GM23338 (cell line): ENCODE measurements at regions not wholly inside any gene's neighbourhood (a gene's known extent, or its start where the extent isn't known, plus 50 kb on each side); places are given as distances from the start of the nearest gene placed in this dataset.

Source experiments
- ATAC-seq: fragments of 200-7000 bp; cut with Tn5 transposase; 3 replicates; pipeline ENCODE4 v1.9.1; 2020
- DNase-seq: peaks from one replicate; pipeline ENCODE4 v3.0.0-alpha.2; 2015; ENCODE audit warnings: low spot score
- H2AFZ ChIP-seq: fragments of 200-600 bp; sonication (generic); 2 replicates; pipeline ENCODE4 v1.8.0; 2016; ENCODE audit warnings: antibody characterized with exemption, mild to moderate bottlenecking, moderate library complexity
- H3F3A ChIP-seq: fragments of 200-600 bp; sonication (generic); replicated peaks from 2 replicates; pipeline ENCODE4 v1.8.0; 2017; ENCODE audit warnings: antibody characterized with exemption, mixed run types, low read depth
- H3K27ac ChIP-seq: fragments of 200-600 bp; sonication (generic); 2 replicates; pipeline ENCODE4 v1.6.1; 2016; ENCODE audit warnings: low read depth
- H3K27me3 ChIP-seq: fragments of 200-600 bp; sonication (generic); 2 replicates; pipeline ENCODE4 v1.8.0; 2016; ENCODE audit warnings: mild to moderate bottlenecking, mixed run types, moderate library complexity; ENCODE audit not compliant: insufficient read depth
- H3K36me3 ChIP-seq: fragments of 200-600 bp; sonication (generic); 2 replicates; pipeline ENCODE4 v1.8.0; 2016; ENCODE audit warnings: mild to moderate bottlenecking; ENCODE audit not compliant: insufficient read depth
- H3K4me1 ChIP-seq: fragments of 200-600 bp; sonication (generic); 2 replicates; pipeline ENCODE4 v1.8.0; 2016; ENCODE audit warnings: mild to moderate bottlenecking, moderate library complexity; ENCODE audit not compliant: insufficient read depth
- H3K4me2 ChIP-seq: fragments of 200-600 bp; sonication (generic); 2 replicates; pipeline ENCODE4 v1.7.1; 2017; ENCODE audit warnings: mixed run types
- H3K4me3 ChIP-seq: fragments of 200-600 bp; sonication (generic); 2 replicates; pipeline ENCODE4 v1.6.1; 2016; ENCODE audit warnings: mixed run types
- H3K79me2 ChIP-seq: fragments of 200-600 bp; sonication (generic); replicated peaks from 2 replicates; pipeline ENCODE4 v1.8.0; 2017; ENCODE audit warnings: mild to moderate bottlenecking; ENCODE audit not compliant: insufficient read depth
- H3K9me2 ChIP-seq: fragments of 200-600 bp; sonication (generic); 2 replicates; pipeline ENCODE4 v1.8.0; 2017; ENCODE audit not compliant: insufficient read depth
- H4K20me1 ChIP-seq: fragments of 200-600 bp; sonication (generic); replicated peaks from 2 replicates; pipeline ENCODE4 v1.8.0; 2017; ENCODE audit warnings: mild to moderate bottlenecking; ENCODE audit not compliant: insufficient read depth
- H3K27ac Mint-ChIP-seq: 2 replicates; pipeline ENCODE4 v1.8.0; 2020; ENCODE audit warnings: inconsistent platforms, mild to moderate bottlenecking, moderate library complexity, mixed read lengths
- H3K27me3 Mint-ChIP-seq: 3 replicates; pipeline ENCODE4 v1.8.0; 2022; ENCODE audit warnings: low read depth, mild to moderate bottlenecking, moderate library complexity, mixed read lengths, inconsistent platforms; ENCODE audit not compliant: insufficient read depth, poor library complexity
- H3K36me3 Mint-ChIP-seq: 3 replicates; pipeline ENCODE4 v1.8.0; 2021; ENCODE audit warnings: low read depth, mild to moderate bottlenecking, inconsistent platforms, moderate library complexity, mixed read lengths
- H3K4me1 Mint-ChIP-seq: 3 replicates; pipeline ENCODE4 v1.8.0; 2020; ENCODE audit warnings: mild to moderate bottlenecking, inconsistent platforms, mixed read lengths
- H3K4me3 Mint-ChIP-seq: 3 replicates; pipeline ENCODE4 v1.8.0; 2021; ENCODE audit warnings: moderate library complexity, mild to moderate bottlenecking, inconsistent platforms, mixed read lengths
- H3K9me3 Mint-ChIP-seq: 3 replicates; pipeline ENCODE4 v1.8.0; 2020; ENCODE audit warnings: moderate library complexity, mild to moderate bottlenecking, inconsistent platforms, mixed read lengths
- CREB1 ChIP-seq: fragments of 250-450 bp; sonication (Bioruptor Pico); IDR thresholded peaks from 2 replicates; pipeline ENCODE4 v1.5.0; 2020; ENCODE audit warnings: low read depth, mild to moderate bottlenecking, moderate library complexity
- EZH2 ChIP-seq: fragments of 200-600 bp; sonication (generic); IDR thresholded peaks from one replicate; pipeline ENCODE4 v1.8.0; 2017; ENCODE audit warnings: antibody characterized with exemption, mild to moderate bottlenecking, low read depth; ENCODE audit not compliant: unreplicated experiment
- EZH2phosphoT487 ChIP-seq: fragments of 200-600 bp; sonication (generic); IDR thresholded peaks from one replicate; pipeline ENCODE4 v1.8.1; 2018; ENCODE audit warnings: antibody characterized with exemption; ENCODE audit not compliant: unreplicated experiment
- JUNB ChIP-seq: IDR thresholded peaks from one replicate; pipeline ENCODE4 v1.6.1; 2016; ENCODE audit warnings: antibody characterized with exemption; ENCODE audit not compliant: unreplicated experiment
- NANOG ChIP-seq: IDR thresholded peaks from 2 replicates; pipeline ENCODE4 v1.6.1; 2016; ENCODE audit warnings: antibody characterized with exemption, borderline replicate concordance
- POLR2AphosphoS5 ChIP-seq: IDR thresholded peaks from 2 replicates; pipeline ENCODE4 v1.6.1; 2016; ENCODE audit warnings: antibody characterized with exemption, low read depth
- STAT1 ChIP-seq: IDR thresholded peaks from one replicate; pipeline ENCODE4 v1.6.1; 2016; ENCODE audit warnings: antibody characterized with exemption; ENCODE audit not compliant: unreplicated experiment
- ZNF114 ChIP-seq: fragments of 250-450 bp; sonication (Bioruptor Pico); IDR thresholded peaks from 2 replicates; pipeline ENCODE4 v1.5.0; 2020; ENCODE audit warnings: mild to moderate bottlenecking, moderate library complexity
- ZNF331 ChIP-seq: fragments of 250-450 bp; sonication (Bioruptor Pico); IDR thresholded peaks from 2 replicates; pipeline ENCODE4 v1.5.0; 2020; ENCODE audit warnings: low read depth, mild to moderate bottlenecking, moderate library complexity
- ZNF462 ChIP-seq: fragments of 250-450 bp; sonication (Bioruptor Pico); IDR thresholded peaks from 2 replicates; pipeline ENCODE4 v1.5.0; 2020; ENCODE audit warnings: mild to moderate bottlenecking, moderate library complexity
- TF ChIP-seq, protein P1 (sequence below): IDR thresholded peaks from one replicate; pipeline ENCODE4 v1.6.1; 2018; ENCODE audit warnings: antibody characterized with exemption; ENCODE audit not compliant: unreplicated experiment
- TF ChIP-seq, protein P2 (sequence below): IDR thresholded peaks from 2 replicates; pipeline ENCODE4 v1.6.1; 2016; ENCODE audit warnings: antibody characterized with exemption

DNA sequence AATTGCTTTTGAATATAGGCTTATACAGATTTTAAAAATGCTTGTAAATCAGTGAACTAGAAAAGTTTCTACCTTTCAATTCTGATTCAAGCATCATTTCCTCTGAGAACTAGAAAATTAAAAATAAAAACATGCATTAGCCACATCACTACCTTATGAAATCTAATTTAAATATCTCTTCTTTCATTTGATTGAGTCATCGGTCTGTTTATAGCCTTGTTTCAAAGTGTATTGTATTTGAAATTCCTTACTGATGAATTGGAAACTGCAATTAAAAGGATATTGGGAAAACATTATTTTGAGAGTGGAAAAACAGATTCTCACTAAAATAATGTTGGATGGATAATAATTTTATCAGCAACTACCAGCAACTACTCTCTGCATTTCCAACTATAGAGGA, 717.7 kb upstream of the FAM98A start (continued):
- TF ChIP-seq, protein P1, sequence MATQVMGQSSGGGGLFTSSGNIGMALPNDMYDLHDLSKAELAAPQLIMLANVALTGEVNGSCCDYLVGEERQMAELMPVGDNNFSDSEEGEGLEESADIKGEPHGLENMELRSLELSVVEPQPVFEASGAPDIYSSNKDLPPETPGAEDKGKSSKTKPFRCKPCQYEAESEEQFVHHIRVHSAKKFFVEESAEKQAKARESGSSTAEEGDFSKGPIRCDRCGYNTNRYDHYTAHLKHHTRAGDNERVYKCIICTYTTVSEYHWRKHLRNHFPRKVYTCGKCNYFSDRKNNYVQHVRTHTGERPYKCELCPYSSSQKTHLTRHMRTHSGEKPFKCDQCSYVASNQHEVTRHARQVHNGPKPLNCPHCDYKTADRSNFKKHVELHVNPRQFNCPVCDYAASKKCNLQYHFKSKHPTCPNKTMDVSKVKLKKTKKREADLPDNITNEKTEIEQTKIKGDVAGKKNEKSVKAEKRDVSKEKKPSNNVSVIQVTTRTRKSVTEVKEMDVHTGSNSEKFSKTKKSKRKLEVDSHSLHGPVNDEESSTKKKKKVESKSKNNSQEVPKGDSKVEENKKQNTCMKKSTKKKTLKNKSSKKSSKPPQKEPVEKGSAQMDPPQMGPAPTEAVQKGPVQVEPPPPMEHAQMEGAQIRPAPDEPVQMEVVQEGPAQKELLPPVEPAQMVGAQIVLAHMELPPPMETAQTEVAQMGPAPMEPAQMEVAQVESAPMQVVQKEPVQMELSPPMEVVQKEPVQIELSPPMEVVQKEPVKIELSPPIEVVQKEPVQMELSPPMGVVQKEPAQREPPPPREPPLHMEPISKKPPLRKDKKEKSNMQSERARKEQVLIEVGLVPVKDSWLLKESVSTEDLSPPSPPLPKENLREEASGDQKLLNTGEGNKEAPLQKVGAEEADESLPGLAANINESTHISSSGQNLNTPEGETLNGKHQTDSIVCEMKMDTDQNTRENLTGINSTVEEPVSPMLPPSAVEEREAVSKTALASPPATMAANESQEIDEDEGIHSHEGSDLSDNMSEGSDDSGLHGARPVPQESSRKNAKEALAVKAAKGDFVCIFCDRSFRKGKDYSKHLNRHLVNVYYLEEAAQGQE = no peak
- TF ChIP-seq POLR2AphosphoS5 = no peak
- TF ChIP-seq STAT1 = no peak
- no peak for TF ChIP-seq EZH2
- TF ChIP-seq EZH2phosphoT487 = no peak
- no peak for TF ChIP-seq CREB1 (CRISPR knock-in tag)
- TF ChIP-seq ZNF331 = no peak
- no peak for TF ChIP-seq ZNF114 (CRISPR knock-in tag)

GRCh38 chr2:34311816-34312215, 712.7 kb upstream of the FAM98A start:
- Histone ChIP-seq H3K9me2 (peaks cover 6% of the 10 kb centered on the region; the same call in 1 of the 2 replicates), H3K4me1 (no peaks in the 10 kb centered on the region), H3K4me3 (no peak overlapping the region), H3K27ac (no peak overlapping the region), H3K4me2 (no peak overlapping the region), H4K20me1 (no peaks in the 10 kb centered on the region), H3K36me3 (no peaks in the 10 kb centered on the region), H3F3A (no peaks in the 10 kb centered on the region), H2AFZ (no peak overlapping the region), H3K27me3 (no peaks in the 10 kb centered on the region), H3K79me2 (no peaks in the 10 kb centered on the region)
- Mint-ChIP-seq H3K27ac (no peak overlapping the region), H3K36me3 (no peaks in the 10 kb centered on the region), H3K9me3 (no peaks in the 10 kb centered on the region), H3K27me3 (no peaks in the 10 kb centered on the region), H3K4me1 (peaks cover 4% of the 10 kb centered on the region; the same call in 2 of the 3 replicates), H3K4me3 (no peak overlapping the region)
- ATAC-seq (no peak), DNase-seq (no peak)
- TF ChIP-seq, protein P1 = no peak
- no peak for TF ChIP-seq ZNF462
- TF ChIP-seq, protein P2, sequence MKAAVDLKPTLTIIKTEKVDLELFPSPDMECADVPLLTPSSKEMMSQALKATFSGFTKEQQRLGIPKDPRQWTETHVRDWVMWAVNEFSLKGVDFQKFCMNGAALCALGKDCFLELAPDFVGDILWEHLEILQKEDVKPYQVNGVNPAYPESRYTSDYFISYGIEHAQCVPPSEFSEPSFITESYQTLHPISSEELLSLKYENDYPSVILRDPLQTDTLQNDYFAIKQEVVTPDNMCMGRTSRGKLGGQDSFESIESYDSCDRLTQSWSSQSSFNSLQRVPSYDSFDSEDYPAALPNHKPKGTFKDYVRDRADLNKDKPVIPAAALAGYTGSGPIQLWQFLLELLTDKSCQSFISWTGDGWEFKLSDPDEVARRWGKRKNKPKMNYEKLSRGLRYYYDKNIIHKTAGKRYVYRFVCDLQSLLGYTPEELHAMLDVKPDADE = no peak
- no peak for TF ChIP-seq EZH2phosphoT487
- TF ChIP-seq POLR2AphosphoS5 = no peak
- TF ChIP-seq JUNB = no peak
- no peak for TF ChIP-seq NANOG
